HG02642 (cell line): ENCODE measurements at regions not wholly inside any gene's neighbourhood (a gene's known extent, or its start where the extent isn't known, plus 50 kb on each side); places are given as distances from the start of the nearest gene placed in this dataset.

Experiments
- ATAC-seq: cut with Tn5 transposase; IDR thresholded peaks from one replicate; pipeline ENCODE4 v1.9.1; 2021; ENCODE audit warnings: mild to moderate bottlenecking; ENCODE audit not compliant: unreplicated experiment, poor library complexity

GRCh38 chr1:34460193-34460592 is 283.5 kb downstream of the C1orf94 start:
- no peak for ATAC-seq

- ATAC-seq: no peak
These were observed 284.4 kb upstream of the GJB5 start for GRCh38 chr1:34470401-34470800.

GRCh38 chr1:34474566-34474965 is 280.3 kb upstream of the GJB5 start:
- ATAC-seq: no peak

GRCh38 chr1:34476371-34476770 is 278.5 kb upstream of the GJB5 start:
- no peak for ATAC-seq

GRCh38 chr1:34477632-34478141 is 277.2 kb upstream of the GJB5 start:
- ATAC-seq: no peak

GRCh38 chr1:34478515-34479076 is 276.3 kb upstream of the GJB5 start:
- no peak for ATAC-seq

- no peak for ATAC-seq
These were observed 275.1 kb upstream of the GJB5 start for GRCh38 chr1:34479731-34480130.

GRCh38 chr1:34488080-34488708 is 266.7 kb upstream of the GJB5 start:
- no peak for ATAC-seq

- no peak for ATAC-seq
These were observed 254.4 kb upstream of the GJB5 start for GRCh38 chr1:34500451-34500850.

- no peak for ATAC-seq
These were observed 243.0 kb upstream of the GJB5 start for GRCh38 chr1:34511802-34512201.

GRCh38 chr1:34518146-34518699 is 236.6 kb upstream of the GJB5 start:
- no peak for ATAC-seq

- no peak for ATAC-seq
These were observed 234.7 kb upstream of the GJB5 start for GRCh38 chr1:34520111-34520510.

- ATAC-seq: no peak
These were observed 230.1 kb upstream of the GJB5 start for GRCh38 chr1:34524783-34525182.

- ATAC-seq: peak; percentile 62
These were observed 224.7 kb upstream of the GJB5 start for GRCh38 chr1:34529935-34530859.

GRCh38 chr1:34532113-34532512 is 222.7 kb upstream of the GJB5 start:
- ATAC-seq: peak; percentile 60

- ATAC-seq: no peak
These were observed 216.4 kb upstream of the GJB5 start for GRCh38 chr1:34538481-34538880.

- ATAC-seq: no peak
These were observed 207.7 kb upstream of the GJB5 start for GRCh38 chr1:34547046-34547674.

- ATAC-seq: no peak
These were observed 205.6 kb upstream of the GJB5 start for GRCh38 chr1:34549199-34549598.

GRCh38 chr1:34578306-34578705 is 176.5 kb upstream of the GJB5 start:
- no peak for ATAC-seq

- ATAC-seq: no peak
These were observed 172.5 kb upstream of the GJB5 start for GRCh38 chr1:34582356-34582755.
